KOPT-K1 (cell line): ENCODE measurements at regions not wholly inside any gene's neighbourhood (a gene's known extent, or its start where the extent isn't known, plus 50 kb on each side); places are given as distances from the start of the nearest gene placed in this dataset.
"Not testable (repeated sequence)": the region's sequence is repeated elsewhere in the genome, so short reads cannot be mapped to it uniquely, and the experiment has no call there.

Experiments
- H3K27ac ChIP-seq: fragments of 200-600 bp; sonication (generic); 2 replicates; pipeline ENCODE4 v1.5.1; 2016; ENCODE audit warnings: antibody characterized with exemption, mild to moderate bottlenecking, low read depth, low read length; ENCODE audit not compliant: poor library complexity, severe bottlenecking
- H3K36me3 ChIP-seq: fragments of 200-600 bp; sonication (generic); 2 replicates; pipeline ENCODE4 v1.5.1; 2017; ENCODE audit warnings: antibody characterized with exemption, mild to moderate bottlenecking, low read length, moderate library complexity; ENCODE audit not compliant: insufficient read depth
- H3K9me3 ChIP-seq: fragments of 200-600 bp; sonication (generic); 2 replicates; pipeline ENCODE4 v1.5.1; 2017; ENCODE audit warnings: antibody characterized with exemption, low read length, mild to moderate bottlenecking; ENCODE audit not compliant: insufficient read depth, poor library complexity, severe bottlenecking

- Histone ChIP-seq H3K36me3 (no peaks in the 10 kb centered on the region), H3K27ac (no peak overlapping the region), H3K9me3 (peaks cover 9% of the 10 kb centered on the region)
These were observed 50.7 kb upstream of the TNFSF4 start for GRCh38 chr1:173257805-173258204.

- H3K9me3 ChIP-seq, result peaks cover 9% of the 10 kb centered on the region
- H3K36me3 ChIP-seq, result no peaks in the 10 kb centered on the region
- no peak overlapping the region for H3K27ac ChIP-seq
These were observed 51.5 kb upstream of the TNFSF4 start for GRCh38 chr1:173258479-173259264.

GRCh38 chr1:173260329-173260728, 53.2 kb upstream of the TNFSF4 start:
- H3K27ac ChIP-seq, H3K36me3 ChIP-seq, H3K9me3 ChIP-seq: not testable (repeated sequence)

- H3K27ac ChIP-seq, result no peak overlapping the region
- H3K36me3 ChIP-seq, result no peaks in the 10 kb centered on the region
- no peaks in the 10 kb centered on the region for H3K9me3 ChIP-seq
These were observed 59.7 kb upstream of the TNFSF4 start for GRCh38 chr1:173266841-173267240.

- Histone ChIP-seq H3K9me3 (no peaks in the 10 kb centered on the region), H3K27ac (no peak overlapping the region), H3K36me3 (no peaks in the 10 kb centered on the region)
These were observed 60.4 kb upstream of the TNFSF4 start for GRCh38 chr1:173267453-173267945.

GRCh38 chr1:173268261-173268660, 61.1 kb upstream of the TNFSF4 start:
- Histone ChIP-seq H3K9me3 (no peaks in the 10 kb centered on the region), H3K27ac (no peak overlapping the region), H3K36me3 (no peaks in the 10 kb centered on the region)

DNA sequence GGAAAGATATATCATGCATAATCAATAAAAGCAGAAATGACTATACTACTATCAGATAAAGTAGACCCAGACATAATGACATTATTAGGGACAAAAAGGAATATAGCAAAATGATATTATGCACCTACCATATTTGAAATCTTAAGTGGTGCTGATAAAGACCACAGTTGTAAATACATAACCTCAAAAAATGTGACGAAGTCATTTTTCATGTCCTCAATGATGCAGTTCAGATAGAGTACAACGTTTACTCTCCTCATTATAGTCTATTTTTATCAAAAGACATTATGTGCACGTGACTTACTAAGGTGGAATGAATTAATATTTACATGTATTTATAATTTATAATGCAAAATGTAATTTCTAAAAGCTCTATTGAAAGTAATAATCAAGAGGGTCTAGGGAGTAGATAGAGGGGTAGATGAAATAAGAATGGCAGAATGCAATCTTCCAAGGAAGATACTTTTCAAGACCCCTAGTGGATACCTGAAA, 61.7 kb upstream of the TNFSF4 start:
- H3K27ac ChIP-seq, result no peak overlapping the region
- no peaks in the 10 kb centered on the region for H3K36me3 ChIP-seq
- H3K9me3 ChIP-seq, result no peaks in the 10 kb centered on the region

DNA sequence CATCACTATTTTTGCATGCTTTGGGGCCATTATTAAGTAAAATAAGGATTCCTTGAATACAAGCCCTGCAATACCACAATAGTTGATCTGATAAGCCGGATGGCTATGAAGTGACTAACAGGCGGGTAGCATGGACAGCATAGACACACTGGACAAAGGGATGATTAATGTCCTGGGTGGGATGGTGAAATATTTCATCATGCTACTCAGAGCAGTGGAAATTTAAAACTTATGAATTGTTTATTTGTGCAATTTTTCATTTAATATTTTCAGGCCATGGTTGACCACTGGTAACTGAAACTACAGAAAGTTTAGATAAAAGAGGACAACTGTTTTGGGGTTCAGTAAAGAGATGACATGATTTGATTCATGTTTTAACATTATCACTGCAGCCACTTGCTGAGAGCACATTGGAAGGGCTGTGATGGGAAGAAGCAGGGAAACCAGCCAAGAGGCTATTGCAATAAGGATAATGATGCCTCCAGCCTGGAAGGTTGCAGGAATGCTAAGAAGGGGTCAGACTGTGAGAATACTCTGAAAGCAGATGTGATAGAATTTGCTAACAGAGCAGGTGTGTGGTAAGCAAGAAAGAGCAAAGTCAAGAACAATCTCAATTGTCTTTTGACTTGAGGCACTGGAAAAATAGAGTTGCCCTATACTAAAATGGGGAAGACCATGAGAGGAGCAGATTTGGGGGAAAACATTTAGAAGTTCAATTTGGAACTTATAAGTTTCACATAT, 62.5 kb upstream of the TNFSF4 start:
- H3K9me3 ChIP-seq, result no peaks in the 10 kb centered on the region
- H3K36me3 ChIP-seq, result no peaks in the 10 kb centered on the region
- no peak overlapping the region for H3K27ac ChIP-seq

DNA sequence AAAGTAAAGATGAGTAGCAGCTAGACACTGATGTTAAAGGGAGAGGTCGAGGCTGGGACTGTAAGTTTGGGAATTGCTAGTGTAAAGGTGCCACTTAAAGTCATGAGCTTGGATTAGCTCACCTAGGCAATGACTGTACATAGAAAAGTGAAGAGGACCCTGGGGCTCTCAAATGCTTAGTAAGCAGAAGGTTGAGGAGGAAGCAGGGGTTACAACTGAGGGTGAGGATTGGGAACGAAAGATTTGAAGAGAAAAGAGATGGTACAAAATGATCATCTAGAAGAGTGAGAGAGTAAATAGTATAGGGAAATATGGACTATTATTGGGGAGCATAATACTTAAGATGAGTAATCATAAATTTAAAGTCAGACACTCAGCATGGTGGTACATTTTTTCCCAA, 63.1 kb upstream of the TNFSF4 start:
- no peaks in the 10 kb centered on the region for H3K36me3 ChIP-seq
- H3K9me3 ChIP-seq, result no peaks in the 10 kb centered on the region
- no peak overlapping the region for H3K27ac ChIP-seq

DNA sequence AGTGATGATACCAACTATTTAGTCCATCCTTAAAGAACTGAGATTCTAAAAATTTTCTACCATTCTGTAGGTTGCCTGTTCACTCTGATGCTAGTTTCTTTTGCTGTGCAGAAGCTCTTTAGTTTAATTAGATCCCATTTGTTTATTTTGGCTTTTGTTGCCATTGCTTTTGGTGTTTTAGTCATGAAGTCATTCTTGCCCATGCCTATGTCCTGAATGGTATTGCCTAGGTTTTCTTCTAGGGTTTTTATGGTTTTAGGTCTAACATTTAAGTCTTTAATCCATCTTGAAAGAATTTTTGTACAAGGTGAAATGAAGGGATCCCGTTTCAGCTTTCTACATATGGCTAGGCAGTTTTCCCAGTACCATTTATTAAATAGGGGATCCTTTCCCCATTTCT, 63.9 kb upstream of the TNFSF4 start:
- H3K27ac ChIP-seq, H3K36me3 ChIP-seq, H3K9me3 ChIP-seq: not testable (repeated sequence)

DNA sequence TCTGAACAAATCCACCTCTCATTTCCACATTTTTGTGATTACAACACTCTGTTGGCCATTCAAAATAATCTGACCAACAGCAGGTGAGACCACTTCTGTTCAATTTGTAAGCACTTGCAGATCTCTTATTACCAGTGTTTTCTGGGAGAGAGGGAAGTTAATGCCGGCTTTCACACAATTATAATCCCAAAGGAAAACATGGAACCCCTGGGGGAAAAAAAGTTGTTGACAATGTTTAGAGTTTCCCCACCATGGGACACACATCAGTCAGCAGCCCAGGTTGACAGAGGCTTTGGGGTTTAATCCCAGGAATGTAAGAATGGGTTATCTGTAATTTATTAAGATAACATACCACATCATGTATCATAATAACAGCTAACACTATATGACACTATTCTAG, 68.4 kb upstream of the TNFSF4 start:
- no peaks in the 10 kb centered on the region for H3K36me3 ChIP-seq
- H3K27ac ChIP-seq, result no peak overlapping the region
- no peaks in the 10 kb centered on the region for H3K9me3 ChIP-seq

DNA sequence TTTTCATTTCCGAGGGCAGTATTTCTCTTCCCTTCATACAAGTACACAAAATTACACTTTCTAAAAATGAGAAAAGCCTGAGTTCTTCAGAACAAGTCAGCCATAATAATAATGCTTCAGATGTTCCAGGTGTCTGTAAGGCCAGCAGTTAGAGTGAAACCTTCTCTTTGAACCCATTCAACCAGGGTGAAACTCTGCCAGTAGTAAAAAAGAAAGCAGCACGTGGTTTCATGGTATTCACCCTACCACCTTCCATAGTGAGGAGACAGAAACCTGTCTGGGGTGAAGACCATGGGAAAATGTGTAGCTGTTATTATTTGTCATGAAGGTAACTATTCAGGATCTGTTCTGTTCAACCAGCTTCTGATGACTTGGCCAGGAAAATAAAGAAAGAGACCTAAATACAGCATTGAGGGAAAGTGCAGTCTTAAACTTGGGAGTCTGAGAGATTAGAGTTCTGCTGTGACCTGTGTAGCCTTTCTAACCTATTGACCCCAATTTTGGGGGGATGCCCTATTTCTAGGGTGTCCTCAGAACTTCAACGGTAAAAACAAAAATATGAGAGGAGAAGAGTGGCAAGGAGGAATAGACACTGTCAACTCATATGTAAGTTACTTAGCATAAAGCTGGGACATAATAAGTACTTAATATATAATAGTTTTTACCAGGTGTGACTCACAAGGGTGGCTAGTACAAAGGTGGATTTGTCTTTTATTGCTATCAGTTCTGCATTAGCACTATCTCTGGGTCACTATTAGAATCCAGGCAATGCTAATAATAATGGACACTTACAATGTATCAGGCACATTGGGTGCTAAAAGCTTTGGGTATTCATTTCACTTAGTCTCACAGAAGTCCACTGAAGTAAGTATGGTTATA, 70.0 kb upstream of the TNFSF4 start:
- Histone ChIP-seq H3K27ac (no peak overlapping the region), H3K9me3 (no peaks in the 10 kb centered on the region), H3K36me3 (no peaks in the 10 kb centered on the region)

DNA sequence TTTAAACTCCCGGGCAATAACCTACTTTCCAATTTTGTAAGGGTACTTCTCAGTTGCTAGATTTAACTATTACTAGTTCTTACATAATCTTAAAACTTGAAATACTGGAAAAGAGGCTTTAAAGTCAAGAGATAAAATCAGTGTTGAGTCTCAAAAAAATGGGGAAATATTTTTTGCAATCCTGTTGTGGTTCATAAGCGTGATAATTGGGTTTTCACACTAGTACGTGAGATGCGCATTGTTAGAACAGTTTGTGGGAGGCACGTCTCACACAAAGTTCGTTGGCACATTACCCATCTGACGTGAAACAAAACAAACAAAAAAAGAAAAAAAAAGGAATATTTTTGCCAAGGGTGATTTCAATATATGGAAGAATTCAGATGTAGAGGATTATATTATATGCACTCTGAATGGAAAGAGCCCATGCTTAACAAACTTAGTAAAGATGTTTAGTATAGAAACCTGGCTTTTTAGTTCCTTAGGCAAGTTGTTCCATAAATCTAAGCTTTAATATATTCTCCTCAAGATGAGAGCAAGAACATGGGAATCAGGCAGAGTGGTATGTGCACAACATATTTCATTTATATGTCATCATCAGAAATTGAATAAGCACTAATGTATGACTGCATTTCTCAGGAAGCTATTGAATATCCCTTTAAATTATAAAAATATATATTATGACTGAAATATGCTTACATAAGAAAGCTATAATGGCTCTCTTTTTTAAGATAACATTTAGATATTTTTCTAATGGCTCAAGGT, 73.9 kb upstream of the TNFSF4 start:
- H3K9me3 ChIP-seq, result no peaks in the 10 kb centered on the region
- H3K27ac ChIP-seq, result no peak overlapping the region
- no peaks in the 10 kb centered on the region for H3K36me3 ChIP-seq

DNA sequence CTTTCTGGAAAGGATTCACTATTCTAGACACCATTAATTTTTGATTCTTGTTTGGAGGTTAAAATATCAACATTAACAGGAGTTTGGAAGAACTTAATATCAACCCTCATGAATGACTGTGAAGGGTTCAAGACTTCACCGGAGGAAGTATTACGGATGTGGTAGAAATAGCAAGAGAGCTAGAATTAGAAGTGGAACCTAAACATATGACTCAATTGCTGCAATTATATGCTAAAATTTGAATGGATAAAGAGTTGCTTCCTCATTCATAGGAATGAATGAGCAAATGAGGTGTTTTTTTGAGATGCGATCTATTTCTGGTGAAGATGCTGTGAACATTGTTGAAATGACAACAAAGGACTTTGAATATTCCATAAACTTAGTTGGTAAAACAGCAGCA, 77.9 kb upstream of the TNFSF4 start:
- Histone ChIP-seq H3K27ac (no peak overlapping the region), H3K9me3 (no peaks in the 10 kb centered on the region), H3K36me3 (no peaks in the 10 kb centered on the region)
